ENCODE measurements at regions not wholly inside any gene's neighbourhood (a gene's known extent, or its start where the extent isn't known, plus 50 kb on each side); places are given as distances from the start of the nearest gene placed in this dataset.

DNA sequence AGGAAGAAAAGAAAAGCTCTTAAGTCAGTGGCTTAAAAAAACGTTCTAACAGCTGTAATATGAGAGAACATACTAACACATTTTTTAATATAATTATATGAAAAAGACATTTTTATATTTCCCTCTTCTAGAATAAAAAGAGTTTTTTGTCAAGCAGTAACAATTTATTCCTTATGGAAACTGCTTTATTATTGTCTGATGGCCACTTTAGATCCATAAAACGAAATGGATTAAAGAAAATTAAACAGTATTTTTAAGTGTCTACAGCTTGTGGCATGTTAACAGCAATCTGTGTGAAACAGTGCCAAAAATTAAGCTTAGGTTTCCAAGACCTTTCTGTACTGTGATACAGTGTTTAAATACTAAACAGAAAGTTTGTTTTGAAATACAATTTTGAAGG lies 55.5 kb upstream of the TENM3 start:
- DNase-seq (ENCODE audit: extremely low read depth, low read depth, low spot score), result no peak

DNA sequence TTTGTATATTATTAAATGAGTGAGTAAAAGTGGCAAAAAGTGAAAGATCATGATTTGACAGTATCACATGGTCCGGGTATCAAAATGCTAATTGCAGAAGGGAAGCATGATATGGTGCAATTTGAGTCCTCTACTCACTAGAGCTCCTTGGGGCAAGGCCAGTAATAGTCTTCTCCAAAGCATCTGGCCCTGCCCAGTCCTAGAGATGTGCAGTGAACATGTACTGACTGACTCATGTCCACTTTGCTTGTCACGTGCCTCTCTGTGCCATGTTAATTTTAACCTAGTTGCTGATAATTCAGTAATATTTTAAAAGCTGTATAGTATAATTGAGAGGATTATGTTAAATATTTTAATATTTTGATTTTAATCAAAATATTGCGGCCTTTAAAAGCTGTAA lies 54.6 kb upstream of the TENM3 start:
- DNase-seq (ENCODE audit: extremely low read depth, low read depth, low spot score), result no peak

DNA sequence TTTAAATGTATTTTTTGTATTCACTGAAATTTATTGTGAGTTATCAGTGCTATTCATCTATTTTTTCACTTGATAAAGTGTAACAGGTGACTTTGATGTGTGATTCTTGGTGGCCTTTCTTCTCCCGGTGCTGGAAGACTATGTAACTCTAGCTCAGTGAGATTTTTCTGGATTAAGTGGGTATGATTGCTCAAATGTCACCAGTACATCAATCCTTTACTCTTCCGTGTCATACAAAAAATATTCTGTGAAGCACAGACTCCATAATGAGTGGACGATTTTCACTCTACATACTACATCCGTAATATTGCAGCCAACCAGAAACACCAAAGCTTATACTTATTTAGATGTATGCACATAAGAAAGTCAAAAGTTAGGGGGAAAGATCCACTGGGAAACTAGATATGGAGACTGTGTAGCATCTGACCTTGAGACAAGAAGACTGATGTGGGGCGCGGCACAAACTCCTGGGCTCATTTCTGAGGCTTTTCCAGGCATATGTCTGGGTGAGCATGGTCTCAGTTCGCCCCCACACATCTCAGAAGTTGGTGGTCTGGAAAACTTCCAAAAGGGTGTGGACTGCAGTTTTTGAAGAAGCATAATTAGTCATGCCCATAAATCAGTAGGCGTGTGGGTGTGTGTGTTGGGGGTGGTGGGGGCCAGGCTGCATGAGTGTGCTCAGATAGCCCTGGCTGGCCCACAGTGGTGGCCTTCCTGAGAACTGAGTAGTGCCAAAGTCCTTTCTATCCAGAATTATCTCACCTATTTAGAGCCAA lies 53.9 kb upstream of the TENM3 start:
- DNase-seq (ENCODE audit: extremely low read depth, low read depth, low spot score), result no peak

DNA sequence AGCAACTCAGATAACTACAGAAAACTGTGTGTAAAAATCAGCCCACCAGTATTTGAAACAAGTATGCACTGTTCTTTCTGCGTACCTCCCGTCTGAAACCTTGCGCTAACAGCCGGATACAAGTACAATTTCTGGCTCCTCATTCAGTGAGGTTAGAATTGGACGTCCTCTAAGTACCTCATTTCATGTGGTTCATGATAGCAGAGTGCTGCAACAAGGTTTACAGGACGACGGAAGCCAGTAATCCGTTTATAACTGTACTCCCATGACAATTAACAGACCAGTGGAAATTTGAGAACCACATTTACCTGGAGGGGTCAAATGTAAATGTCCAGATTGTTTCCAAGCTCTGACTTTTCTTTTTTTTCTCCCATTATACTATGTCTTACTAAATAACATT lies 52.9 kb upstream of the TENM3 start:
- DNase-seq (ENCODE audit: extremely low read depth, low read depth, low spot score), result no peak

DNA sequence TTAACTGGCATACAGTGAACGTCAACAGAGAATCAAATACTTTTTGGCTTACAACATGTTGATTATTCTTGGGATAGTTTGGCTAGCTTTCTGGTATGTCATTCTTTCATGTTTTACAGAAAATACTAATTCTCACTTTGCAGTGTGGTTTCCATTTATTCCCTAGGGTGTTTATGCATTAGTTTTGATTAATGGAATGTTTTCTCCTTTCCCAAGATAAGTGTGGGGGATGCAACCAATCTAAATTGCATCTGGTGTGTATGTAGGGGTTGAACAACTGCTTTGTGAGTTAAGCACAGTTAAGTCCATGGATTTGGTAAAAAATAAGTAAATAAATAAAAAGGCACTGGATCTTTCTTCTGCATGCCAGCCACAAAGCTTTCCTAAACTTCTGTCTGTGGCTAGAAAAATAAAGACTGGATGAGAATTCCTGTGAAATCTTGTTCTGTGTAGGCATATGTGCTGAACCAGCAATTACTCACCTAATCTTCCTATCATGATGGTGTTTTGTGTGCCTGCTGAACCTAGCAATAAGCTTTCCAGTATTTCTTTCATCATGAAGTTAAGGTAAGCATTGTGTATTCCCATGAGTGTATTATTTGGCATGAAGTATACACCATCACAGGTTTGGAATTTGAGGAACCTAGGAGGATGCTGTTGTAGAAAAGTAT lies 50.6 kb upstream of the TENM3 start:
- no peak for DNase-seq (ENCODE audit: extremely low read depth, low read depth, low spot score)

DNA sequence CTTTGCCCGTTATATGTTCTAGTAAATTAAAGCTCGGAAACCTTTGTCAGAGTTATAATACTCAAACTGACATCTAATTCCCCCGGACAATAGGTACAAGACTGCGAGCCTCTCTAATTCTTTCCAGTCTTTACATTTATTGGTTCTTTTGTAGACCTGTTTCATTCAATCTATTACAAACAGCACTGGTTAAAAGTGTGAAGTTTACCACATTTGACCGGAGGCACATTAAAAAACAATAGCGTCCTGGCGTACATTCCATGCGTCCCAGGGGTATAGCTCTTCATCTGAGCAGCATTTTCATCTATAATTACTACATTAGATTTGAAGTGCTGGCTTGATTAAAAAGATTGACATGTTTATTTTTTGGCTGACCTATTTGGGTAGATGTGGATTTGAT lies 49.9 kb upstream of the TENM3 start:
- DNase-seq (ENCODE audit: extremely low read depth, low read depth, low spot score), result no peak
